Vagina (tissue), 2 donors: ENCODE measurements at regions not wholly inside any gene's neighbourhood (a gene's known extent, or its start where the extent isn't known, plus 50 kb on each side); places are given as distances from the start of the nearest gene placed in this dataset.

ENCODE experiments used
- DNase-seq, 2 donors: peaks; one replicate each; pipeline ENCODE4 v3.0.0-alpha.2; 2017; ENCODE audit errors: extremely low spot score in 2 of 2
- H3K27ac ChIP-seq: fragments of 200-600 bp; sonication (generic); one replicate; pipeline ENCODE4 v1.5.1; 2019
- H3K27me3 ChIP-seq: fragments of 200-600 bp; sonication (generic); one replicate; pipeline ENCODE4 v1.5.1; 2019
- H3K36me3 ChIP-seq, 2 donors: fragments of 200-600 bp; sonication (generic); one replicate each; pipeline ENCODE4 v1.5.1; 2017 to 2019
- H3K4me1 ChIP-seq: fragments of 200-600 bp; sonication (generic); one replicate; pipeline ENCODE4 v1.5.1; 2019
- H3K4me3 ChIP-seq, 2 donors: fragments of 200-600 bp; sonication (generic); 1 replicate in 1 of 2; 2 replicates in 1 of 2; pipeline ENCODE4 v1.5.1; 2016 to 2019
- H3K9me3 ChIP-seq: fragments of 200-600 bp; sonication (generic); one replicate; pipeline ENCODE4 v1.5.1; 2019
- CTCF ChIP-seq, 3 experiments: fragments of 450-650 bp in 2 of 3; fragments of 200-600 bp in 1 of 3; sonication (generic) in 1 of 3; IDR thresholded peaks; one replicate each; pipeline ENCODE4 v1.5.1; 2017 to 2019; ENCODE audit warnings: antibody characterized with exemption in 3 of 3, mild to moderate bottlenecking in 2 of 3, moderate library complexity in 2 of 3
- POLR2A ChIP-seq, 2 donors: fragments of 450-650 bp; IDR thresholded peaks; one replicate each; pipeline ENCODE4 v1.6.1; 2017; ENCODE audit warnings: antibody characterized with exemption in 2 of 2, mild to moderate bottlenecking in 2 of 2, moderate library complexity in 2 of 2
- POLR2AphosphoS5 ChIP-seq, 2 donors: sonication (generic); formaldehyde crosslinking; IDR thresholded peaks; one replicate each; pipeline ENCODE4 v1.9.0; 2017; ENCODE audit warnings: antibody characterized with exemption in 2 of 2, mild to moderate bottlenecking in 2 of 2, low read depth in 1 of 2; ENCODE audit not compliant: insufficient read depth in 1 of 2
- intact Hi-C: fragments of 100-400 bp; cut with DNase I; formaldehyde crosslinking; loops from one replicate; pipeline ENCODE4 v1.15.1; 2023

- Histone ChIP-seq H3K9me3 (no peaks in the 10 kb centered on the region), H3K4me1 (no peaks in the 10 kb centered on the region), H3K36me3 (no peaks in the 10 kb centered on the region), H3K27ac (no peak overlapping the region), H3K4me3 (no peak overlapping the region), H3K27me3 (no peaks in the 10 kb centered on the region)
- no peak for DNase-seq
- intact Hi-C loops, result no loop called here
- TF ChIP-seq CTCF (IDR thresholded peaks at IDR 0.05) (no peak), POLR2AphosphoS5 (IDR thresholded peaks at IDR 0.05; ENCODE audit: insufficient read depth in 1 of 2, low read depth in 1 of 2) (no peak), POLR2A (IDR thresholded peaks at IDR 0.05) (no peak)
Observed at GRCh38 chr6:63516186-63516944, 55.9 kb upstream of the LOC128125822 start.

GRCh38 chr6:63517221-63517620 lies 55.1 kb upstream of the LOC128125822 start:
- Histone ChIP-seq H3K27ac (no peak overlapping the region), H3K36me3 (no peaks in the 10 kb centered on the region)
- intact Hi-C loops, result no loop called here

GRCh38 chr6:63521475-63522210 lies 50.6 kb upstream of the LOC128125822 start:
- no peaks in the 10 kb centered on the region for H3K4me1 ChIP-seq
- no peak for DNase-seq
- H3K9me3 ChIP-seq, result no peaks in the 10 kb centered on the region
- TF ChIP-seq POLR2A (IDR thresholded peaks at IDR 0.05), result no peak
- no peak for TF ChIP-seq POLR2AphosphoS5 (IDR thresholded peaks at IDR 0.05; ENCODE audit: insufficient read depth in 1 of 2, low read depth in 1 of 2)
- TF ChIP-seq CTCF (IDR thresholded peaks at IDR 0.05), result no peak
- no peak overlapping the region for H3K27ac ChIP-seq
- H3K4me3 ChIP-seq, result no peak overlapping the region
- H3K36me3 ChIP-seq, result no peaks in the 10 kb centered on the region
- intact Hi-C loops, result no loop called here
- no peaks in the 10 kb centered on the region for H3K27me3 ChIP-seq

More at GRCh38 chr6:63517221-63517620, 55.1 kb upstream of the LOC128125822 start:
- Histone ChIP-seq H3K27me3 (no peaks in the 10 kb centered on the region), H3K4me1 (no peaks in the 10 kb centered on the region), H3K9me3 (no peaks in the 10 kb centered on the region), H3K4me3 (no peak overlapping the region)
- no peak for TF ChIP-seq POLR2A (IDR thresholded peaks at IDR 0.05)
- TF ChIP-seq CTCF (IDR thresholded peaks at IDR 0.05), result no peak
- no peak for TF ChIP-seq POLR2AphosphoS5 (IDR thresholded peaks at IDR 0.05; ENCODE audit: insufficient read depth in 1 of 2, low read depth in 1 of 2)
- DNase-seq, result no peak
